ENCODE measurements at regions not wholly inside any gene's neighbourhood (a gene's known extent, or its start where the extent isn't known, plus 50 kb on each side); places are given as distances from the start of the nearest gene placed in this dataset.

DNA sequence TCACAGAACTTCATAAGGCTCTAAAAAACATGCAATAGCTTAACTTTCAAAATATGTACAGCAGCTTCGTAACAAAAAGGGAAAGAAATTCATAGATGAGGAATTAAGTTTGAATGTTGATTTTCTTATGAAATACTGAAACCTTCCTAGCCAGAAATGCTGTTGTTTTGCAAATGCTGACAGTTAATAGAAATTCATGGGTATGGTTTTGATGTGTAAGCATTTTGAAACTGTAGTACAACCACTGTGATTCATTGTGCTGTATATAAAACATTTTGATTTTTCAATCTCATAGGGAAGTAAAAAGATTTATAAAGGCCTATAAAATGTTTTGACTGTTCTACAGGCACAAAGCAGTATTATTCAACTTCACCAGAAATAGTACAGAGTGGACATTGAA is 228.4 kb upstream of the EYS start:
- no peak for DNase-seq (ENCODE audit: low read depth in 2 of 2)

- DNase-seq (ENCODE audit: low read depth in 2 of 2) = no peak
These were observed 226.4 kb upstream of the EYS start for GRCh38 chr6:65933390-65933789.

GRCh38 chr6:65927141-65927540 is 220.1 kb upstream of the EYS start:
- no peak for DNase-seq (ENCODE audit: low read depth in 2 of 2)

DNA sequence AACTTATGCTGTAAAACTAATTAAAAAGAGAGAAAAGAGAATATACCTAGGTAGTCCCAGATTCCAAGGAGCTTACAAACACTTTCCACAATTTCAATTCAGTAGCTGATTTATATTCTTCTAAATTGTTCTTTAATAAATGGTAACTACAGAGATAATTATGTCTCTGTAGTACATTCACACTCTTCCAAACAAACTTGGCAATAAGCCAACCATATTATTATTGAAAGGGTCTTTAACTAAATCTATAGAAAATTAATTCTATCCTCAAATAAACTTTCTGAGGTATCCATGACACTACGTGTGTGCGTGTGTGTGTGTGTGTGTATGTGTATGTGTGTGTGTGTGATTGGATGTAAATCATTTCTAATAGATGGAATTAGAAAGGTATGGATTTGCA is 217.4 kb upstream of the EYS start:
- DNase-seq (ENCODE audit: low read depth in 2 of 2) = no peak

DNA sequence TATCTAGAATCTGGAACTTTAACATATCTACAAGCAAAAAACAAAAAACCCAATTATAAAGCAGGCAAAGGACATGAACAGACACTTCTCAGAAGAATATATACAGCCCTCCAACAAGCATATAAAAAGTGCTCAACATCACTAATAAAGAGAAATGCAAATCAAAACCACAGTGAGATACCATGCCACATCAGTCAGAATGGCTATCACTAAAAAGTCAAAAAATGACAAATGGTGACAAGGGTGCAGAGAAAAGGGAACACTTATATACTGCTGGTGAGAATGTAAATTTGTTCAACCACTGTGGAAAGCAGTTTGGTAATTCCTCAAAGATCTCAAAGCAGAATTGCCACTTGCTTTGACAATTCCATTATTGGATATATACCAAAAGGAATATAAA is 215.0 kb upstream of the EYS start:
- no peak for DNase-seq (ENCODE audit: low read depth in 2 of 2)

GRCh38 chr6:65908065-65908464 is 201.0 kb upstream of the EYS start:
- no peak for DNase-seq (ENCODE audit: low read depth in 2 of 2)

DNA sequence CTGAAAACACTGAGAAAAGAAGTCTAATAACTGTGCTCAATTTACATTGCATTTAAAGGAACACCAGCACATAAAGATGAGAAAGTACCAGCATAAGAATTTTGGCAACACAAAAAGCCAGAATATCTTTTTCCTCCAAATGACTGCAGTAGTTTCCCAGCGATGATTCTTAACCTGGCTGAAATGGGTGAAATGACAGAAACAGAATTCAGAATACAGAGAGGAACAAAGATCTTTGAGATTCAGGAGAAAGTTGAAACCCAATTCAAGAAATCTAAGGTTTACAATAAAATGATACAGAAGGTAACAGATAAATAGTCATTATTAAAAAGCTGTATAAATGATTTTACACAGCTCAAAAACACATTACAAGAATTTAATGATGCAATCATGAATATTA is 197.0 kb upstream of the EYS start:
- DNase-seq (ENCODE audit: low read depth in 2 of 2) = no peak

GRCh38 chr6:65900928-65901327 is 193.9 kb upstream of the EYS start:
- no peak for DNase-seq (ENCODE audit: low read depth in 2 of 2)

DNA sequence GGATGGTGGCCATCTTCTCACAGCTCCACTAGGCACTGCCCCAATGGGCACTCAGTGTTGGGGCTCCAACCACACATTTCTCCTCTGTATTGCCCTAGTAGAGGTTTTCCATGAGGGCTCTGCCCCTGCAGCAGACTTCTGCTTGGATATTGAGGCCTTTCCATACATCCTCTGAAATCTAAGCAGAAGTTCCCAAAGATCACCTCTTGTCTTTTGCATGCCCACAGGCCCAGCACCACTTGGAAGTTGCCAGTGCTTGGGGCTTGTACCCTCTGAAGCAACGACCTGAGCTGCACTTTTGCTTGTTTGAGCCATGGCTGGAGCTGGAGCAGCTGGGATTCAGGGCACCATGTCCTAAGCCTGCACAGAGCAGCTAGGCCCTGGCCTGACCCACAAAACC is 189.1 kb upstream of the EYS start:
- DNase-seq (ENCODE audit: low read depth in 2 of 2) = no peak

DNA sequence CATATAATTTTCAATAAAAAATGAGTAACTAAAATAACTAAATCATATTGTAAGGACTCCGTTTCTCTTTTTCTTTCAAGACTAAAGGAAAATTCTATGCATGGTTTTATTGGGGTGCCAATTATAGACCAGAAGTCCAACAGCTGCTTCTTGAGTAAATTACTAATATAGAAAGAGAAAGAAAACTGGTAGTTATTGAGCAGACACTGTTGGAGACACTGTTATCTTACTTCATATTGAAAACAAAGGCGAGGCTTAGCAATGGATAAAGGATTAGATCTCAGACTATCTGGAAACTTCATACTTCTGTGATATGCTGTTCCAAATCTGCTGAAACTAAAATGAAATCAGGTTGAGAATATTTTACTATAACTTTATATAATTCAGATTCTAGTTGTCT is 169.6 kb upstream of the EYS start:
- DNase-seq (ENCODE audit: low read depth in 2 of 2) = no peak

GRCh38 chr6:65852369-65852852 is 145.4 kb upstream of the EYS start:
- no peak for DNase-seq (ENCODE audit: low read depth in 2 of 2)

DNA sequence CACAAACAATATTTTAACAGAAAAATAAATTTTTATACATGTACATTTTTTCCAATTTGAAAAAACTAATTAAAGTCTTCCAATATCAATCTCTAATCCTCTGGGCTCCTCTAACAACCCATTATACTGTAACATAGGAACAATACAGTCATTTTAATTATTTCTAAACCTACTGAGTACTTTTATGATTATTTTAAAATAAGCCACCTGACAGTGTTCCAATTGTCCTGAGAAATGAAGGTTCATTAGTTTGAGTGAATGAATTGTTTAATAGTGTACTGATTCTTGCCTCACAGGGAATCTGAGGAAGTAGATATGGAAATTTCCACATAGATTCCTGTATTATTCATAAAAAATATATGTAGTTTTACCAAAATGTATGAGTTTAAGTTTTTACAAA is 123.1 kb upstream of the EYS start:
- DNase-seq (ENCODE audit: low read depth in 2 of 2) = no peak

GRCh38 chr6:65819152-65819551 is 112.1 kb upstream of the EYS start:
- no peak for DNase-seq (ENCODE audit: low read depth in 2 of 2)

DNA sequence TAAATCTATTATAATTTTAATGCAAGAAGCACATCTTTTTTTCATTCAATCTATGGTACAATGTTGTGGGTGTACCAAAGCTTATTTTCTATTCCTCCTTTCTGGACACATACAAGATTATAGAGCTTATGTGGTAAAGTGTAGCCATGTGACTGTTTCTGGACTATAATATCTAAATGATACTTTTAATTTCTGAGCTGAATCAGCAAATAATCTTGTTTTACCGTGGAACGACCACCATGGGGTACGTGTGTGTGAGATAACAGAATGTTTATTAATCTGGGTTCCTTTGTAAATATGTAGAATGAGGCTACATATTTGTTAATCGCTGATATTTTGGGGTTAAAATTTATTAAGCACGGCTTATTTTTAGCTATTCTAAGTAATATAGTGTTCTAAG is 111.5 kb upstream of the EYS start:
- no peak for DNase-seq (ENCODE audit: low read depth in 2 of 2)

- no peak for DNase-seq (ENCODE audit: low read depth in 2 of 2)
These were observed 110.0 kb upstream of the EYS start for GRCh38 chr6:65816991-65817390.

DNA sequence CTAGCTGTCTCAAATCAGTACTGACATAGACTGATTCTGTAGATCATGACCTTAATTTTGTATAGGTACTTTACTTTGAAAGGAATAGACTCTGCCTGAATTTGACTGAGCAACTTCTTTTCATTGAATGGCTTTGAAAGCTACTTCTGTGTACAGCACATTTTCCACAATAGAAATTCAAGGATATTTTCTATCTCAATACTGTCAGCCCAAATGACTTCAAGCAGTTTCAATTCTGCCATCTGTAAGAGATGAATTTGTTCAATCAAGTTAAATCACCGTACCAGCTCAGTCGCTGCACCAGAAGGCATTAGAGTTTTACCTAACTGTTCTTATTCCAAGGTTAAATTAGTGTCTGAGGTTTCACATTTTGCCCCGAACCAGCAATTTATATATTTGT is 107.0 kb upstream of the EYS start:
- no peak for DNase-seq (ENCODE audit: low read depth in 2 of 2)

DNA sequence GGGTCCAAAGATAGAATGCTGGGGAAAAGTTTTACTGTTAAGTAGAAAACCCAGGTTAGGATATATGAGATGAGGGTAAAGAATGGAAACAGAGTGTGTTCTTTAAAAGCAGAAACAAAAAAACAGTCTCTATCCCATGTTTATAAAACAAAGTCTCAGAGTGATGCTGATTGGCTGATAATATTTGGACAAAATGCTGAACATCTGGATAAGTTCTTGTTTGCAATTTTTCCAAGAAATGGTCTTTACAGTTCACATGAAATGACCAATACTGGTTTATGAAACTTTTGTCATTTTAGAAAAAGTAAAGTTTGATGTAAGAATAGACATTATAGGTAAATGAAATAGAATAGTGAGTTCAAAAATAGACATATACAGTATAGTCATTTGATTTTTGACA is 96.2 kb upstream of the EYS start:
- no peak for DNase-seq (ENCODE audit: low read depth in 2 of 2)

- no peak for DNase-seq (ENCODE audit: low read depth in 2 of 2)
These were observed 92.4 kb upstream of the EYS start for GRCh38 chr6:65799389-65799788.

DNA sequence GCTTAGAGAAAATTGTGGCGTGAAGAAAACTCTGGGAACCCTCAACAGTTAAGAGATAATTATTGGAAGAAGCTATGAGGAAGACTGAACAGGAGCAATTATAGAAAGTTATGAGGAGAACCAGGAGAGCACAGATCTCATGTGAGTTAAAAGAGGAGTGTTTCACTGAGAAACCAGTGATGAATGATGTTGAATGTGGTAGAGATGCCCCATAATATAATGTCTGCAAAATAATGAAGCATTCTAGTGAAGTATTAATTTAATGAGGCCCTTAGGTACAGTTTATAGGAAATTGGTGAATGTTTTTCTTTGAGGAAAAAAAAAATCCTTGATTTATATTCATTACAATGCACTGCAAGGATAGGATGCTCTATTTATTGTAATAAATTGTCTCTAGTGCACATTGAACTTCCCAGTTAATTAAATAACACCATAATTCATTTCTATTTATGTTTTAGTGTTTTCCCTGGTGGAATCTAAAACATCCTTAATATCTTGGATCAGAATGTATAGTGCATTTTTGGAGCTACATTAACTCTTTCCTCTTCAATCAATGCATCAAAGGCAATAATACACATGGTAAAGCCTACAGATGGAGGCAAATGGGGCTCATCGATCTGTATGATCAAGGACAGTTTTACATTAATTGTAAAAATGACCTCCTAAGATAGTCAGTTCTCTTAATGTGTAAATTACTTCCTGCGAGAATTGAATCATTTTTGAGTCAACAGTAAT is 91.4 kb upstream of the EYS start:
- no peak for DNase-seq (ENCODE audit: low read depth in 2 of 2)

- no peak for DNase-seq (ENCODE audit: low read depth in 2 of 2)
These were observed 83.6 kb upstream of the EYS start for GRCh38 chr6:65790666-65791065.

DNA sequence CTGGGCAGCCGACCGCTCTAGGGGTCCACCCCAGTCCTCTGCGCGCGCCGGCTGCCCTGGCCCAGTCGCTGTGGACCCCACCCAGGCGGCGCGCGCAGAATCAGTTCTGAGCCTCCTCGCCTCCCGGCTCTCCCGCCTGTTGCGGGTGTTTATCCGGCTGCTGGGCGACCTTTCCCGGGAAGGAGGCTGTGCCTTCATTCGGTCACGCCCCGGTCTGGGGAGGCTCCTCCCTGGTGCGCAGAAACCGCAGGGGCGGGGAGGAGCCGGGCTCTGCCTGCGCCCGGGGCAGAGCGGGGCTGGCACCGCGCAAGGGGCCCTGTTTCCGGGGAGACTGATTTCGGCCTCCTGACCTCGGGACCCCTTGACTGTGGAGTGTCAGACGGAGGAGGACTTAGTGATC is 80.8 kb upstream of the EYS start:
- DNase-seq (ENCODE audit: low read depth in 2 of 2) = no peak

GRCh38 chr6:65786815-65787214 is 79.8 kb upstream of the EYS start:
- no peak for DNase-seq (ENCODE audit: low read depth in 2 of 2)

- DNase-seq (ENCODE audit: low read depth in 2 of 2) = no peak
These were observed 73.7 kb upstream of the EYS start for GRCh38 chr6:65780691-65781090.

DNA sequence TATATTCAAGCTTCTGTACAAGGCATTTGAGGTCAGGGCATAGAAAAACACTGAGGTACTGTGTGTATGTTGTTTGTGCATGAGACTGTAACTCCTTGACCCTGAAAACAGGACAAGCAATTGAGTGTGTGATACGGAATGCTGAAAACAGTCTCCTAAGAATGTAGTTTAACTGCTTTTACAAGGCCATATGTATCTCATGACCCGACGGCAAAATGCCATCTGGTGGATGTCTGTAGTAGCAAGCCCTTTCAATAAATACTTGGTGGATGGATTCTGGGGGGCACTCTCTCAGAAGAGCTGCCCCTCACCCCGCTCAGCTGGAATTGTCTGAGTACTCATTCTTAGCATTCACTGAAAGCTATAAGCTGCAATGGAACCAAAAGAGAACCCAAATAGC is 69.3 kb upstream of the EYS start:
- DNase-seq (ENCODE audit: low read depth in 2 of 2) = no peak

All from lung microvascular endothelial cell (primary cell).